Testis (tissue), 2 donors: ENCODE measurements at regions not wholly inside any gene's neighbourhood (a gene's known extent, or its start where the extent isn't known, plus 50 kb on each side); places are given as distances from the start of the nearest gene placed in this dataset.

Source experiments
- DNase-seq: peaks from one replicate; pipeline ENCODE4 v3.0.0-alpha.2; 2019
- H3K27ac ChIP-seq, 2 donors: fragments of 200-600 bp; sonication (generic); one replicate each; pipeline ENCODE4 v1.5.1; 2019
- H3K27me3 ChIP-seq: fragments of 200-600 bp; sonication (generic); one replicate; pipeline ENCODE4 v1.5.1; 2019
- H3K36me3 ChIP-seq: fragments of 200-600 bp; sonication (generic); one replicate; pipeline ENCODE4 v1.5.1; 2017; ENCODE audit warnings: low read depth; ENCODE audit errors: missing control alignments
- H3K4me1 ChIP-seq: fragments of 200-600 bp; sonication (generic); one replicate; pipeline ENCODE4 v1.5.1; 2019
- H3K4me3 ChIP-seq, 2 donors: fragments of 200-600 bp; sonication (generic); one replicate each; pipeline ENCODE4 v1.5.1; 2017 to 2019
- H3K9me3 ChIP-seq: fragments of 200-600 bp; sonication (generic); one replicate; pipeline ENCODE4 v1.5.1; 2017
- POLR2A ChIP-seq: fragments of 450-650 bp; IDR thresholded peaks from one replicate; pipeline ENCODE4 v1.6.1; 2017; ENCODE audit warnings: antibody characterized with exemption, mild to moderate bottlenecking, moderate library complexity
- WGBS, 2 donors: methylation state at CpG; one replicate each; pipeline ENCODE4 v1.1.5; 2018; 5-methylcytosine and 5-hydroxymethylcytosine counted together
- intact Hi-C: fragments of 100-400 bp; cut with DNase I; formaldehyde crosslinking; loops from one replicate; pipeline ENCODE4 v1.15.1; 2023; ENCODE audit warnings: low total_unique reads
- TF ChIP-seq, protein P1 (sequence below), 3 experiments: fragments of 450-650 bp in 2 of 3; fragments of 200-600 bp in 1 of 3; sonication (generic) in 1 of 3; IDR thresholded peaks; one replicate each; pipeline ENCODE4 v1.5.1; 2016 to 2019; ENCODE audit warnings: antibody characterized with exemption in 3 of 3, mild to moderate bottlenecking in 2 of 3, moderate library complexity in 1 of 3

- Histone ChIP-seq H3K27ac (no peak overlapping the region), H3K4me1 (no peaks in the 10 kb centered on the region), H3K36me3 (no peaks in the 10 kb centered on the region), H3K9me3 (no peaks in the 10 kb centered on the region), H3K4me3 (no peak overlapping the region), H3K27me3 (no peaks in the 10 kb centered on the region)
- DNase-seq: no peak
- intact Hi-C loops: no loop called here
- TF ChIP-seq, protein P1, sequence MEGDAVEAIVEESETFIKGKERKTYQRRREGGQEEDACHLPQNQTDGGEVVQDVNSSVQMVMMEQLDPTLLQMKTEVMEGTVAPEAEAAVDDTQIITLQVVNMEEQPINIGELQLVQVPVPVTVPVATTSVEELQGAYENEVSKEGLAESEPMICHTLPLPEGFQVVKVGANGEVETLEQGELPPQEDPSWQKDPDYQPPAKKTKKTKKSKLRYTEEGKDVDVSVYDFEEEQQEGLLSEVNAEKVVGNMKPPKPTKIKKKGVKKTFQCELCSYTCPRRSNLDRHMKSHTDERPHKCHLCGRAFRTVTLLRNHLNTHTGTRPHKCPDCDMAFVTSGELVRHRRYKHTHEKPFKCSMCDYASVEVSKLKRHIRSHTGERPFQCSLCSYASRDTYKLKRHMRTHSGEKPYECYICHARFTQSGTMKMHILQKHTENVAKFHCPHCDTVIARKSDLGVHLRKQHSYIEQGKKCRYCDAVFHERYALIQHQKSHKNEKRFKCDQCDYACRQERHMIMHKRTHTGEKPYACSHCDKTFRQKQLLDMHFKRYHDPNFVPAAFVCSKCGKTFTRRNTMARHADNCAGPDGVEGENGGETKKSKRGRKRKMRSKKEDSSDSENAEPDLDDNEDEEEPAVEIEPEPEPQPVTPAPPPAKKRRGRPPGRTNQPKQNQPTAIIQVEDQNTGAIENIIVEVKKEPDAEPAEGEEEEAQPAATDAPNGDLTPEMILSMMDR (IDR thresholded peaks at IDR 0.05): no peak
- TF ChIP-seq POLR2A: no peak
Measured at GRCh38 chr17:37797206-37797605, 52.3 kb upstream of the HNF1B start.

GRCh38 chr17:37796076-37796475 is 51.2 kb upstream of the HNF1B start:
- intact Hi-C loops: no loop called here
- WGBS, 2 donors: 66 to 83% methylated on average over 4 to 8 of the region's 8 CpGs
- H3K4me1 ChIP-seq: no peaks in the 10 kb centered on the region
- H3K36me3 ChIP-seq: no peaks in the 10 kb centered on the region
- no peaks in the 10 kb centered on the region for H3K9me3 ChIP-seq
- TF ChIP-seq POLR2A: no peak
- TF ChIP-seq, protein P1 (IDR thresholded peaks at IDR 0.05): no peak
- DNase-seq: no peak
- no peak overlapping the region for H3K4me3 ChIP-seq
- H3K27me3 ChIP-seq: no peaks in the 10 kb centered on the region
- H3K27ac ChIP-seq: no peak overlapping the region
